Sigmoid colon (tissue), 6 donors: ENCODE measurements at regions not wholly inside any gene's neighbourhood (a gene's known extent, or its start where the extent isn't known, plus 50 kb on each side); places are given as distances from the start of the nearest gene placed in this dataset.
A peak's percentile ranks its signal among the peaks of the same experiment; 100 is the strongest.

Experiments
- DNase-seq: peaks from one replicate; pipeline ENCODE4 v3.0.0-alpha.2; 2019
- H3K27ac ChIP-seq, 4 donors: fragments of 200-600 bp; sonication (generic); one replicate each; pipeline ENCODE4 v1.5.1; 2016 to 2019; ENCODE audit warnings: mild to moderate bottlenecking in 1 of 4
- H3K27me3 ChIP-seq, 3 donors: fragments of 200-600 bp; sonication (generic); one replicate each; pipeline ENCODE4 v1.5.1; 2019; ENCODE audit warnings: mild to moderate bottlenecking in 1 of 3
- H3K36me3 ChIP-seq, 4 donors: fragments of 200-600 bp; sonication (generic); one replicate each; pipeline ENCODE4 v1.5.1; 2016 to 2019
- H3K4me1 ChIP-seq, 4 donors: fragments of 200-600 bp; sonication (generic); one replicate each; pipeline ENCODE4 v1.5.1; 2017 to 2019
- H3K4me3 ChIP-seq, 4 donors: fragments of 200-600 bp; sonication (generic); one replicate each; pipeline ENCODE4 v1.5.1; 2017 to 2019; ENCODE audit warnings: mild to moderate bottlenecking in 2 of 4, moderate library complexity in 1 of 4
- H3K9me3 ChIP-seq, 4 donors: fragments of 200-600 bp in 3 of 4; sonication (generic) in 3 of 4; one replicate each; pipeline versions ENCODE4 v1.5.1 to v1.6.1; 2013 to 2019
- CTCF ChIP-seq, 4 experiments: fragments of 450-650 bp in 3 of 4; fragments of 200-600 bp in 1 of 4; IDR thresholded peaks; one replicate each; pipeline ENCODE4 v1.5.1; 2016 to 2019; ENCODE audit warnings: antibody characterized with exemption in 4 of 4, mild to moderate bottlenecking in 3 of 4, moderate library complexity in 2 of 4
- EP300 ChIP-seq, 4 donors: sonication (generic); formaldehyde crosslinking; IDR thresholded peaks; one replicate each; pipeline ENCODE4 v1.6.1; 2017; ENCODE audit warnings: antibody characterized with exemption in 4 of 4
- POLR2A ChIP-seq, 2 donors: fragments of 450-650 bp; IDR thresholded peaks; one replicate each; pipeline ENCODE4 v1.6.1; 2016; ENCODE audit warnings: antibody characterized with exemption in 2 of 2, mild to moderate bottlenecking in 2 of 2, moderate library complexity in 2 of 2
- POLR2AphosphoS5 ChIP-seq, 4 donors: sonication (generic); formaldehyde crosslinking; IDR thresholded peaks; one replicate each; pipeline ENCODE4 v1.6.1; 2017; ENCODE audit warnings: antibody characterized with exemption in 4 of 4
- WGBS, 2 donors: extraction: QIAGEN DNeasy Blood & Tissue Kit; methylation state at CpG; one replicate each; pipeline ENCODE4 v1.1.7; 2013; 5-methylcytosine and 5-hydroxymethylcytosine counted together
- intact Hi-C: fragments of 100-400 bp; cut with DNase I; formaldehyde crosslinking; loops from one replicate; pipeline ENCODE4 v1.15.1; 2023
- donor health status: healthy with polysubstance abuse.
- donor health status: healthy.

- TF ChIP-seq POLR2A (IDR thresholded peaks at IDR 0.05) = no peak
- no peak for TF ChIP-seq EP300 (IDR thresholded peaks at IDR 0.05)
- TF ChIP-seq POLR2AphosphoS5 (IDR thresholded peaks at IDR 0.05) = no peak
- no peak for TF ChIP-seq CTCF (IDR thresholded peaks at IDR 0.05)
- Histone ChIP-seq H3K9me3 (no peaks in the 10 kb centered on the region), H3K4me3 (no peak overlapping the region), H3K27ac (no peak overlapping the region), H3K27me3 (no peaks in the 10 kb centered on the region), H3K4me1 (peaks cover 0 to 17% (median 10%) of the 10 kb centered on the region in 4 donors), H3K36me3 (no peaks in the 10 kb centered on the region)
- intact Hi-C loops = no loop called here
- 43 to 75% methylated on average over 2 of the region's 2 CpGs for WGBS, 2 donors
- no peak for DNase-seq
Measured at GRCh38 chr22:26885441-26886261, 228.3 kb downstream of the MIAT start.

DNA sequence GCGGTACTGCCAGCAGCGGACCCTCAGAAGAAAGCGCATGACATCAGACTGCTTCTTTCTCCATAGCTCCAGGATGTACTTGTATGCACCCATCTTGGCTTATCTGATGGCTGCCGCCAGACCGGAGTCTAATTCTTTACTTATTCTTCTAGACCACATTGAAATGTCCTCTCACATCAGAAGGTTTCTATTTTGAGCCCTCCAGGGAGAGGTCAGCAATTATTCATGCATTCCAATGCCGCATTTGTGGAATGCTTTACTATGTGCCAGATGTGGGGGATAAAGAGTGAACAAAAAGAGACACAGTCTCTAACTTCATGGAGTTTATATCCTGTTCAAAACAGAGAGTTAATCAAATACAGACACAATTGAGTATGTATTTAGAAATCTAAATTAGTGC lies 230.1 kb downstream of the MIAT start:
- no peaks in the 10 kb centered on the region for H3K36me3 ChIP-seq
- H3K4me3 ChIP-seq = no peak overlapping the region
- intact Hi-C loops = no loop called here
- no peak for TF ChIP-seq EP300 (IDR thresholded peaks at IDR 0.05)
- TF ChIP-seq POLR2AphosphoS5 (IDR thresholded peaks at IDR 0.05) = no peak
- TF ChIP-seq POLR2A (IDR thresholded peaks at IDR 0.05) = no peak
- TF ChIP-seq CTCF (IDR thresholded peaks at IDR 0.05) = no peak
- DNase-seq = no peak
- H3K9me3 ChIP-seq = no peaks in the 10 kb centered on the region
- peak overlapping the region in 2 of 4 donors; percentile 31 to 48 for H3K27ac ChIP-seq
- peaks cover 0 to 22% (median 16%) of the 10 kb centered on the region in 4 donors for H3K4me1 ChIP-seq
- no peaks in the 10 kb centered on the region for H3K27me3 ChIP-seq
- 89 to 93% methylated on average over 6 of the region's 6 CpGs for WGBS, 2 donors

DNA sequence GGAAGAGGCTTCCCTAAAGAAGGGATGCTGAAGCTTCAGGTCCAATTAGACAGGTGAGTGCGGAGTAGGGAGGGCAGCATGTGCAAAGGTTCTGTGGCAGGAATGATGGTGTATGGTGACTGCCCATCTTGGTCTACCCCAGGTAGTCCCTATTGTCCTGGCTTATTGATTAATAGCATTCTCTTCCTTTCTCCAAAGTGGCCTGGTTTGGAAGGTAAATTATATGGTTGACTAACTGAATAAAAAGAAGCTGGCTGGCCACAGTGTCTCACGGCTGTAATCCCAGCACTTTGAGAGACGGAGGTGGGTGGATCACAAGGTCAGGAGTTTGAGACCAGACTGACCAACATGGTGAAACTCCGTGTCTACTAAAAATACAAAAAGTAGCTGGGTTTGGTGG lies 230.5 kb downstream of the MIAT start:
- H3K9me3 ChIP-seq = no peaks in the 10 kb centered on the region

GRCh38 chr22:26888887-26889286 lies 231.5 kb downstream of the MIAT start:
- Histone ChIP-seq H3K9me3 (no peaks in the 10 kb centered on the region), H3K36me3 (no peaks in the 10 kb centered on the region), H3K4me3 (no peak overlapping the region), H3K27me3 (no peaks in the 10 kb centered on the region), H3K4me1 (peaks cover 0 to 36% (median 25%) of the 10 kb centered on the region in 4 donors), H3K27ac (no peak overlapping the region)
- intact Hi-C loops = no loop called here
- TF ChIP-seq POLR2AphosphoS5 (IDR thresholded peaks at IDR 0.05) = no peak
- no peak for TF ChIP-seq EP300 (IDR thresholded peaks at IDR 0.05)
- no peak for TF ChIP-seq CTCF (IDR thresholded peaks at IDR 0.05)
- no peak for TF ChIP-seq POLR2A (IDR thresholded peaks at IDR 0.05)
- DNase-seq = no peak
- WGBS, 2 donors = 90 to 91% methylated on average over 8 of the region's 8 CpGs

More for the DNA sequence above, 230.5 kb downstream of the MIAT start:
- H3K4me1 ChIP-seq = peaks cover 0 to 26% (median 20%) of the 10 kb centered on the region in 4 donors
- H3K36me3 ChIP-seq = no peaks in the 10 kb centered on the region
- intact Hi-C loops = no loop called here
- DNase-seq = no peak
- TF ChIP-seq POLR2A (IDR thresholded peaks at IDR 0.05) (no peak), CTCF (IDR thresholded peaks at IDR 0.05) (no peak), POLR2AphosphoS5 (IDR thresholded peaks at IDR 0.05) (no peak), EP300 (IDR thresholded peaks at IDR 0.05) (no peak)
- H3K27ac ChIP-seq = peak overlapping the region in 1 of 4 donors; percentile 48
- H3K4me3 ChIP-seq = no peak overlapping the region
- H3K27me3 ChIP-seq = no peaks in the 10 kb centered on the region
- 69 to 81% methylated on average over 4 of the region's 4 CpGs for WGBS, 2 donors
